Epidermal melanocyte (primary cell): ENCODE measurements at regions not wholly inside any gene's neighbourhood (a gene's known extent, or its start where the extent isn't known, plus 50 kb on each side); places are given as distances from the start of the nearest gene placed in this dataset.

ENCODE experiments used
- DNase-seq: peaks from one replicate; pipeline ENCODE4 v3.0.0; 2011; ENCODE audit warnings: low spot score; ENCODE audit not compliant: insufficient read length

GRCh38 chr5:133831491-133832224, 136.8 kb downstream of the C5orf15 start:
- DNase-seq = peak; percentile 80

GRCh38 chr5:133830911-133831310, 137.5 kb downstream of the C5orf15 start:
- no peak for DNase-seq

- DNase-seq = no peak
These were observed 138.1 kb downstream of the C5orf15 start for GRCh38 chr5:133830281-133830680.

- no peak for DNase-seq
These were observed 138.6 kb downstream of the C5orf15 start for GRCh38 chr5:133829786-133830185.

- no peak for DNase-seq
These were observed 139.7 kb downstream of the C5orf15 start for GRCh38 chr5:133828722-133829121.

- DNase-seq = no peak
These were observed 140.6 kb downstream of the C5orf15 start for GRCh38 chr5:133827830-133828229.

GRCh38 chr5:133827011-133827410, 141.4 kb downstream of the C5orf15 start:
- DNase-seq = no peak

- no peak for DNase-seq
These were observed 142.7 kb downstream of the C5orf15 start for GRCh38 chr5:133825631-133826289.

GRCh38 chr5:133824661-133825254, 143.7 kb downstream of the C5orf15 start:
- DNase-seq = no peak

- no peak for DNase-seq
These were observed 146.5 kb downstream of the C5orf15 start for GRCh38 chr5:133821889-133822288.

GRCh38 chr5:133821311-133821741, 147.1 kb downstream of the C5orf15 start:
- no peak for DNase-seq

GRCh38 chr5:133820507-133820906, 147.9 kb downstream of the C5orf15 start:
- no peak for DNase-seq

GRCh38 chr5:133819977-133820471, 148.4 kb downstream of the C5orf15 start:
- no peak for DNase-seq

- DNase-seq = no peak
These were observed 149.4 kb downstream of the C5orf15 start for GRCh38 chr5:133818869-133819600.

- no peak for DNase-seq
These were observed 150.4 kb downstream of the C5orf15 start for GRCh38 chr5:133818031-133818431.

- DNase-seq = no peak
These were observed 151.0 kb downstream of the C5orf15 start for GRCh38 chr5:133817456-133817855.

GRCh38 chr5:133816791-133817190, 151.6 kb downstream of the C5orf15 start:
- DNase-seq = no peak

- no peak for DNase-seq
These were observed 154.3 kb downstream of the C5orf15 start for GRCh38 chr5:133814152-133814551.

- DNase-seq = no peak
These were observed 157.3 kb downstream of the C5orf15 start for GRCh38 chr5:133811168-133811567.

GRCh38 chr5:133809801-133810200, 158.6 kb downstream of the C5orf15 start:
- no peak for DNase-seq

GRCh38 chr5:133807348-133807747, 161.1 kb downstream of the C5orf15 start:
- no peak for DNase-seq

GRCh38 chr5:133806847-133807246, 161.6 kb downstream of the C5orf15 start:
- no peak for DNase-seq
